Fibroblast of lung (primary cell): ENCODE measurements at regions not wholly inside any gene's neighbourhood (a gene's known extent, or its start where the extent isn't known, plus 50 kb on each side); places are given as distances from the start of the nearest gene placed in this dataset.
A peak's percentile ranks its signal among the peaks of the same experiment; 100 is the strongest.

Experiments
- DNase-seq, 2 donors: peaks; one replicate each; pipeline versions ENCODE4 v3.0.0 to v3.0.0-alpha.2; 2010; ENCODE audit warnings: low read depth in 2 of 2
- H2AFZ ChIP-seq: 2 replicates; pipeline ENCODE4 v1.5.1; 2012; ENCODE audit warnings: low read length, control low read depth, inconsistent platforms
- H3K27ac ChIP-seq: 2 replicates; pipeline ENCODE4 v1.5.1; 2011; ENCODE audit warnings: low read length, control low read depth; ENCODE audit not compliant: insufficient read depth
- H3K27me3 ChIP-seq: 2 replicates; pipeline ENCODE4 v1.5.1; 2011; ENCODE audit warnings: mild to moderate bottlenecking, low read length; ENCODE audit not compliant: control insufficient read depth, insufficient read depth
- H3K36me3 ChIP-seq: 2 replicates; pipeline ENCODE4 v1.5.1; 2011; ENCODE audit warnings: low read length; ENCODE audit not compliant: control insufficient read depth, insufficient read depth
- H3K4me1 ChIP-seq: 2 replicates; pipeline ENCODE4 v1.5.1; 2011; ENCODE audit warnings: low read length; ENCODE audit not compliant: control insufficient read depth, insufficient read depth; ENCODE audit errors: extremely low read depth
- H3K4me2 ChIP-seq: 2 replicates; pipeline ENCODE4 v1.5.1; 2011; ENCODE audit warnings: low read length, control low read depth; ENCODE audit not compliant: insufficient read depth; ENCODE audit errors: extremely low read depth
- H3K4me3 ChIP-seq, 4 experiments: fragments of 200-600 bp in 1 of 4; sonication (generic) in 1 of 4; replicated peaks in 1 of 4; 2 replicates each; pipeline ENCODE4 v1.5.1; 2011 to 2016; ENCODE audit warnings: low read length in 4 of 4, low read depth in 3 of 4, mild to moderate bottlenecking in 3 of 4, control low read depth in 2 of 4, inconsistent platforms in 1 of 4, mixed read lengths in 1 of 4; ENCODE audit not compliant: insufficient read depth in 1 of 4; ENCODE audit errors: control extremely low read depth in 1 of 4
- H3K79me2 ChIP-seq: 2 replicates; pipeline ENCODE4 v1.5.1; 2012; ENCODE audit warnings: mild to moderate bottlenecking, low read length, inconsistent platforms; ENCODE audit not compliant: control insufficient read depth, insufficient read depth
- H3K9ac ChIP-seq: 2 replicates; pipeline ENCODE4 v1.5.1; 2011; ENCODE audit warnings: mild to moderate bottlenecking, low read length, control low read depth; ENCODE audit not compliant: insufficient read depth
- H3K9me3 ChIP-seq: 2 replicates; pipeline ENCODE4 v1.5.1; 2012; ENCODE audit warnings: low read depth, low read length; ENCODE audit not compliant: control insufficient read depth, insufficient read depth
- H4K20me1 ChIP-seq: 2 replicates; pipeline ENCODE4 v1.5.1; 2011; ENCODE audit warnings: low read length; ENCODE audit not compliant: control insufficient read depth, insufficient read depth; ENCODE audit errors: extremely low read depth
- CTCF ChIP-seq, 2 donors: IDR thresholded peaks in 1 of 2; conservative IDR thresholded peaks in 1 of 2; 1 replicate in 1 of 2; 2 replicates in 1 of 2; pipeline ENCODE4 v1.5.1; 2011 to 2012; ENCODE audit warnings: low read length in 2 of 2, control low read depth in 1 of 2, inconsistent platforms in 1 of 2, low read depth in 1 of 2, mild to moderate bottlenecking in 1 of 2
- EZH2 ChIP-seq: IDR thresholded peaks from 2 replicates; pipeline ENCODE4 v1.5.1; 2012; ENCODE audit warnings: low read length, control low read depth, mild to moderate bottlenecking; ENCODE audit errors: missing control alignments

GRCh38 chr5:50967563-50968355 is 301.3 kb downstream of the PARP8 start:
- Histone ChIP-seq H3K27ac (no peak overlapping the region), H3K4me3 (peak overlapping the region; percentile 11 to 44 (median 32)), H3K9me3 (no peaks in the 10 kb centered on the region), H4K20me1 (no peaks in the 10 kb centered on the region), H3K79me2 (no peaks in the 10 kb centered on the region), H3K36me3 (no peaks in the 10 kb centered on the region), H3K4me2 (peak overlapping the region; percentile 60), H3K4me1 (no peaks in the 10 kb centered on the region), H3K27me3 (peaks cover 48% of the 10 kb centered on the region), H2AFZ (no peak overlapping the region), H3K9ac (no peak overlapping the region)
- TF ChIP-seq EZH2 (no peak), CTCF (conservative IDR thresholded peaks at IDR 0.05 in 1 of 2, IDR thresholded peaks at IDR 0.05 in 1 of 2; ENCODE audit: low read depth in 1 of 2, low read length in 2 of 2) (no peak)
- no peak for DNase-seq

- Histone ChIP-seq H2AFZ (no peak overlapping the region), H3K9me3 (no peaks in the 10 kb centered on the region), H3K79me2 (no peaks in the 10 kb centered on the region), H4K20me1 (no peaks in the 10 kb centered on the region), H3K36me3 (no peaks in the 10 kb centered on the region), H3K27me3 (peaks cover 43% of the 10 kb centered on the region), H3K4me2 (peak overlapping the region; percentile 1), H3K9ac (no peak overlapping the region), H3K4me1 (no peaks in the 10 kb centered on the region), H3K4me3 (peak overlapping the region in 2 of 4 experiments; percentile 26 to 38), H3K27ac (no peak overlapping the region)
- TF ChIP-seq CTCF (conservative IDR thresholded peaks at IDR 0.05 in 1 of 2, IDR thresholded peaks at IDR 0.05 in 1 of 2; ENCODE audit: low read depth in 1 of 2, low read length in 2 of 2) = no peak
- no peak for DNase-seq
Measured at GRCh38 chr5:50968356-50969149, 302.1 kb downstream of the PARP8 start.

- no peak overlapping the region for H3K4me2 ChIP-seq
- no peak for DNase-seq
- no peak overlapping the region for H3K27ac ChIP-seq
- H3K4me1 ChIP-seq = no peaks in the 10 kb centered on the region
- TF ChIP-seq EZH2 (peak; percentile 10), CTCF (conservative IDR thresholded peaks at IDR 0.05 in 1 of 2, IDR thresholded peaks at IDR 0.05 in 1 of 2; ENCODE audit: low read depth in 1 of 2, low read length in 2 of 2) (no peak)
- H3K27me3 ChIP-seq = peaks cover 38% of the 10 kb centered on the region
- no peaks in the 10 kb centered on the region for H3K36me3 ChIP-seq
- H3K4me3 ChIP-seq = peak overlapping the region in 2 of 4 experiments; percentile 26 to 38
- no peak overlapping the region for H2AFZ ChIP-seq
- no peaks in the 10 kb centered on the region for H3K9me3 ChIP-seq
- H3K79me2 ChIP-seq = no peaks in the 10 kb centered on the region
- H3K9ac ChIP-seq = no peak overlapping the region
- no peaks in the 10 kb centered on the region for H4K20me1 ChIP-seq
Measured at GRCh38 chr5:50969151-50970031, 303.0 kb downstream of the PARP8 start.
